K562 (cell line): ENCODE measurements at regions not wholly inside any gene's neighbourhood (a gene's known extent, or its start where the extent isn't known, plus 50 kb on each side); places are given as distances from the start of the nearest gene placed in this dataset.

ENCODE experiments used
- ATAC-seq: fragments of 200-7000 bp; cut with Tn5 transposase; 3 replicates; pipeline ENCODE4 v1.9.1; 2020; ENCODE audit warnings: moderate library complexity
- BruUV-seq: library from RNA; stranded (reverse); fragments of 400-500 nt; replicated peaks from 2 replicates; lab custom pipeline; 2021; lab: Mats Ljungman, UMichigan
- CTCF ChIA-PET: fragments of 300-600 bp; formaldehyde crosslinking; extraction: SDS; loops from one replicate; lab custom pipeline; 2021; ENCODE audit warnings: low intra/inter-chr PET ratio; lab: Yijun Ruan, JAX
- POLR2A ChIA-PET: fragments of 300-600, 350-650 bp; sonication (Branson Sonifier 250); formaldehyde crosslinking; extraction: SDS; loops from one replicate; lab custom pipeline; 2021; ENCODE audit warnings: antibody characterized with exemption, inconsistent platforms; lab: Yijun Ruan, JAX
- DNase-seq, 4 experiments: peaks; one replicate each; pipeline versions ENCODE4 v3.0.0 to v3.0.0-alpha.2; 2011 to 2018; ENCODE audit warnings: low spot score in 3 of 4, mixed read lengths in 3 of 4; ENCODE audit errors: extremely low read depth in 1 of 4
- FAIRE-seq: peaks from 2 replicates; lab custom pipeline; 2011; peaks lifted over from hg19 to GRCh38; lab: Jason Lieb, UNC
- H2AFZ ChIP-seq: 2 replicates; pipeline ENCODE4 v1.6.0; 2011; ENCODE audit warnings: low read depth, low read length, control low read depth, inconsistent platforms
- H3K27ac ChIP-seq: fragments of 200-600 bp; 3 replicates; pipeline ENCODE4 v1.8.0; 2011; ENCODE audit warnings: low read depth, mild to moderate bottlenecking, control low read depth, inconsistent platforms, low read length, moderate library complexity, mixed read lengths; ENCODE audit errors: extremely low read depth
- H3K27me3 ChIP-seq, 2 experiments: fragments of 300-600 bp in 1 of 2; 2 replicates in 1 of 2; 3 replicates in 1 of 2; pipeline versions ENCODE4 v1.6.0 to v1.8.0; 2011; ENCODE audit warnings: inconsistent platforms in 2 of 2, low read length in 2 of 2, mild to moderate bottlenecking in 1 of 2, mixed read lengths in 1 of 2, moderate library complexity in 1 of 2; ENCODE audit not compliant: control insufficient read depth in 2 of 2, insufficient read depth in 2 of 2
- H3K36me3 ChIP-seq: fragments of 300-600 bp; 3 replicates; pipeline ENCODE4 v1.8.0; 2011; ENCODE audit warnings: mild to moderate bottlenecking, low read length, inconsistent platforms; ENCODE audit not compliant: control insufficient read depth, insufficient read depth
- H3K4me1 ChIP-seq, 2 experiments: fragments of 200-600 bp in 1 of 2; replicated peaks in 1 of 2; 2 replicates in 1 of 2; 3 replicates in 1 of 2; pipeline versions ENCODE4 v1.5.1 to v1.8.0; 2011; ENCODE audit warnings: inconsistent platforms in 2 of 2, low read length in 2 of 2, mild to moderate bottlenecking in 1 of 2, mixed read lengths in 1 of 2, moderate library complexity in 1 of 2; ENCODE audit not compliant: control insufficient read depth in 2 of 2, insufficient read depth in 2 of 2
- H3K4me2 ChIP-seq: 2 replicates; pipeline ENCODE4 v1.6.1; 2011; ENCODE audit warnings: low read length, control low read depth, inconsistent platforms, mixed read lengths; ENCODE audit not compliant: insufficient read depth
- H3K4me3 ChIP-seq: fragments of 200-600 bp; sonication (generic), shearing (Covaris generic); 2 replicates; pipeline ENCODE4 v1.5.1; 2016; ENCODE audit warnings: control low read depth, inconsistent platforms
- H3K79me2 ChIP-seq: fragments of 200-600 bp; 3 replicates; pipeline ENCODE4 v1.8.0; 2011; ENCODE audit warnings: low read length, inconsistent platforms; ENCODE audit not compliant: control insufficient read depth, insufficient read depth
- H3K9ac ChIP-seq, 2 experiments: 2 replicates each; pipeline versions ENCODE4 v1.6.0 to v1.6.1; 2011; ENCODE audit warnings: low read depth in 2 of 2, low read length in 2 of 2, control low read depth in 1 of 2, inconsistent platforms in 1 of 2, mild to moderate bottlenecking in 1 of 2, mixed read lengths in 1 of 2; ENCODE audit not compliant: insufficient read depth in 1 of 2
- H3K9me1 ChIP-seq: one replicate; pipeline ENCODE4 v1.6.0; 2011; ENCODE audit warnings: inconsistent platforms, mild to moderate bottlenecking, low read length, moderate library complexity; ENCODE audit not compliant: control insufficient read depth, insufficient read depth
- H3K9me3 ChIP-seq: replicated peaks from 2 replicates; pipeline ENCODE4 v1.5.1; 2011; ENCODE audit warnings: low read depth, low read length, inconsistent platforms; ENCODE audit not compliant: control insufficient read depth, insufficient read depth
- H4K20me1 ChIP-seq: replicated peaks from 2 replicates; pipeline ENCODE4 v1.6.1; 2011; ENCODE audit warnings: low read length, inconsistent platforms, mixed read lengths; ENCODE audit not compliant: control insufficient read depth, insufficient read depth
- CBX2 ChIP-seq: fragments of 200-600 bp; sonication (generic); IDR thresholded peaks from one replicate; pipeline ENCODE4 v1.6.1; 2012; ENCODE audit warnings: mild to moderate bottlenecking, low read length, inconsistent platforms; ENCODE audit not compliant: insufficient read depth, poor library complexity, severe bottlenecking
- CTCF ChIP-seq, 3 experiments: IDR thresholded peaks in 2 of 3; conservative IDR thresholded peaks in 1 of 3; 2 replicates each; pipeline ENCODE4 v1.5.1; 2011 to 2012; ENCODE audit warnings: low read length in 3 of 3, mild to moderate bottlenecking in 3 of 3, control low read depth in 2 of 3, improper control_type of control experiment in 1 of 3, inconsistent platforms in 1 of 3, low read depth in 1 of 3, mixed read lengths in 1 of 3, moderate library complexity in 1 of 3; ENCODE audit not compliant: insufficient read depth in 2 of 3
- ETS1 ChIP-seq: conservative IDR thresholded peaks from 2 replicates; pipeline ENCODE4 v1.6.1; 2011; ENCODE audit warnings: low read depth, mild to moderate bottlenecking, low read length; ENCODE audit not compliant: control insufficient read depth
- ILF3 ChIP-seq: fragments of 450-650 bp; IDR thresholded peaks from 2 replicates; pipeline ENCODE4 v1.6.1; 2018; ENCODE audit warnings: antibody characterized with exemption, mild to moderate bottlenecking, moderate library complexity, borderline replicate concordance
- ZNF316 ChIP-seq: fragments of 450-650 bp; IDR thresholded peaks from 2 replicates; pipeline ENCODE4 v1.6.1; 2016
- WGBS: fragments of 100-300 bp; shearing (Covaris generic); methylation state at CpG from one replicate; pipeline ENCODE4 v1.1.6; 2016; ENCODE audit warnings: low coverage, mixed read lengths; ENCODE audit not compliant: insufficient coverage; ENCODE audit errors: missing lambda C conversion rate; 5-methylcytosine and 5-hydroxymethylcytosine counted together
- in situ Hi-C: fragments of 300-500 bp; cut with MboI; formaldehyde crosslinking; loops from 4 replicates; pipeline ENCODE4 v1.15.0; 2018; ENCODE audit warnings: inconsistent platforms, mixed read lengths
- intact Hi-C: fragments of 100-400 bp; cut with micrococcal nuclease; formaldehyde crosslinking; loops from 2 replicates; pipeline ENCODE4 v1.14.2; 2022
- TF ChIP-seq, protein P1 (sequence below): sonication (generic); formaldehyde crosslinking; IDR thresholded peaks from 2 replicates; pipeline ENCODE4 v1.9.0; 2022; ENCODE audit warnings: mild to moderate bottlenecking, missing genetic modification reagents
- TF ChIP-seq, protein P2 (sequence below): sonication (generic); formaldehyde crosslinking; IDR thresholded peaks from 2 replicates; pipeline ENCODE4 v1.8.1; 2023; ENCODE audit warnings: mild to moderate bottlenecking, missing genetic modification reagents
- TF ChIP-seq, protein P3 (sequence below): IDR thresholded peaks from 2 replicates; pipeline ENCODE4 v1.6.1; 2011; ENCODE audit not compliant: insufficient read length; ENCODE audit errors: extremely low read depth

DNA sequence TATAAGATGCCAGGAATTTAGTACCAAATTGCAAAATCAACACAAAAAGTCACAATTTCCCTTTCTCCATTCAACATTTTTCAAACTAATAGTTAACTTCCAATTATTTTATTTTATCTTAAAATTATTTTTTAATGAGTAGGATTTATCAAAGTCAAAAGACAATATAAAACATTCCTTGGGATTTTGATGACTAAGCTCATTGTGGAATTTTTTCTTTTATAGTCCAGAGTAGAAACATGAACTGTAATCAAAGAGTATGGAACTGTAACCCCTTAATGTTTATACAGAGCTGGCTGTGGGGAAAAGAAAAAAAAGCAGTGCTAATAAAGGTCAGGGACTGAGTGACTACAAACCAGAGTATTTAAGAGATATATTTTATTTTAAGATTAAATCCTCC, 368.6 kb upstream of the CPXCR1 start:
- intact Hi-C loops, result no loop called here
- DNase-seq (no peak), ATAC-seq (no peak), FAIRE-seq (no peak)
- in situ Hi-C loops, result no loop called here
- POLR2A ChIA-PET, result no interaction called here
- H3K27ac ChIP-seq, result no peak overlapping the region
- H3K9ac ChIP-seq, result no peak overlapping the region
- no peaks in the 10 kb centered on the region for H4K20me1 ChIP-seq
- no peaks in the 10 kb centered on the region for H3K4me1 ChIP-seq
- CTCF ChIA-PET, result no interaction called here
- no peak for TF ChIP-seq ETS1
- TF ChIP-seq ZNF316, result 0 out of 2 replicates have a peak, but pooled peaks have one; percentile 6
- BruUV-seq, result no TSS peak
- no peak overlapping the region for H3K4me3 ChIP-seq
- H3K27me3 ChIP-seq, result no peaks in the 10 kb centered on the region
- no peaks in the 10 kb centered on the region for H3K36me3 ChIP-seq
- H3K9me1 ChIP-seq, result no peaks in the 10 kb centered on the region
- no peak overlapping the region for H2AFZ ChIP-seq
- H3K9me3 ChIP-seq, result no peaks in the 10 kb centered on the region
- no peaks in the 10 kb centered on the region for H3K79me2 ChIP-seq
- no peak overlapping the region for H3K4me2 ChIP-seq

DNA sequence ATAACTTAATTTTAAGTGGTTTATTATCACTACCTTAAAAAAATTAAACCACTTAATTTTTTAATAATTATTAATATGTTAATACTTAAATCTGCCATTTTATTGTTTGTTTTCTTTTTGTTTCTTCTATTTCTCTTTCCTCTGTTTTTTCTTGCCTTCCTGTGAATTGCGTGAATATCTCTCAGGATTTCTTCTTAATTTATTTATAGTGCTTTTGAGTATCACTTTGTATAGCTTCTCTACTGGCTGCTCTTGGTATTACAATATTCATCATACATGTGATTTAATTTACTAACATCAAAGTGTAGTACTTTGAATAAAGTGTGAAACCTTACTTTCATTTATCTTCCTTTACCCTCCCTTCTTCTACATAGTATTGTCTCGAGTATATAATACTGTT, 349.5 kb upstream of the CPXCR1 start:
- H3K79me2 ChIP-seq, result no peaks in the 10 kb centered on the region
- WGBS, result 0% methylated on average over 2 of the region's 2 CpGs
- ATAC-seq, result no peak
- TF ChIP-seq, protein P1, sequence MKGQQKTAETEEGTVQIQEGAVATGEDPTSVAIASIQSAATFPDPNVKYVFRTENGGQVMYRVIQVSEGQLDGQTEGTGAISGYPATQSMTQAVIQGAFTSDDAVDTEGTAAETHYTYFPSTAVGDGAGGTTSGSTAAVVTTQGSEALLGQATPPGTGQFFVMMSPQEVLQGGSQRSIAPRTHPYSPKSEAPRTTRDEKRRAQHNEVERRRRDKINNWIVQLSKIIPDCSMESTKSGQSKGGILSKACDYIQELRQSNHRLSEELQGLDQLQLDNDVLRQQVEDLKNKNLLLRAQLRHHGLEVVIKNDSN (CRISPR knock-in tag), result no peak
- no peak for TF ChIP-seq CBX2
- TF ChIP-seq, protein P2, sequence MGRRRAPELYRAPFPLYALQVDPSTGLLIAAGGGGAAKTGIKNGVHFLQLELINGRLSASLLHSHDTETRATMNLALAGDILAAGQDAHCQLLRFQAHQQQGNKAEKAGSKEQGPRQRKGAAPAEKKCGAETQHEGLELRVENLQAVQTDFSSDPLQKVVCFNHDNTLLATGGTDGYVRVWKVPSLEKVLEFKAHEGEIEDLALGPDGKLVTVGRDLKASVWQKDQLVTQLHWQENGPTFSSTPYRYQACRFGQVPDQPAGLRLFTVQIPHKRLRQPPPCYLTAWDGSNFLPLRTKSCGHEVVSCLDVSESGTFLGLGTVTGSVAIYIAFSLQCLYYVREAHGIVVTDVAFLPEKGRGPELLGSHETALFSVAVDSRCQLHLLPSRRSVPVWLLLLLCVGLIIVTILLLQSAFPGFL (CRISPR knock-in tag), result no peak
- no peak for TF ChIP-seq ILF3
- no peak for TF ChIP-seq CTCF (IDR thresholded peaks at IDR 0.05 in 2 of 3, conservative IDR thresholded peaks at IDR 0.05 in 1 of 3; ENCODE audit: insufficient read depth in 2 of 3, low read depth in 1 of 3, low read length in 3 of 3)
- TF ChIP-seq, protein P3, sequence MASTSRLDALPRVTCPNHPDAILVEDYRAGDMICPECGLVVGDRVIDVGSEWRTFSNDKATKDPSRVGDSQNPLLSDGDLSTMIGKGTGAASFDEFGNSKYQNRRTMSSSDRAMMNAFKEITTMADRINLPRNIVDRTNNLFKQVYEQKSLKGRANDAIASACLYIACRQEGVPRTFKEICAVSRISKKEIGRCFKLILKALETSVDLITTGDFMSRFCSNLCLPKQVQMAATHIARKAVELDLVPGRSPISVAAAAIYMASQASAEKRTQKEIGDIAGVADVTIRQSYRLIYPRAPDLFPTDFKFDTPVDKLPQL, result no peak

More for the DNA sequence above, 349.5 kb upstream of the CPXCR1 start:
- in situ Hi-C loops, result no loop called here
- Histone ChIP-seq H3K4me3 (no peak overlapping the region), H3K9me3 (no peaks in the 10 kb centered on the region), H3K9ac (no peak overlapping the region), H3K9me1 (no peaks in the 10 kb centered on the region), H4K20me1 (no peaks in the 10 kb centered on the region), H2AFZ (no peak overlapping the region), H3K27me3 (no peaks in the 10 kb centered on the region), H3K36me3 (no peaks in the 10 kb centered on the region), H3K4me2 (no peak overlapping the region), H3K4me1 (no peaks in the 10 kb centered on the region), H3K27ac (no peak overlapping the region)
- BruUV-seq, result no TSS peak
- DNase-seq (no peak), FAIRE-seq (no peak)
- intact Hi-C loops, result no loop called here
- CTCF ChIA-PET, result no interaction called here
- POLR2A ChIA-PET, result no interaction called here
